ENCODE measurements at regions not wholly inside any gene's neighbourhood (a gene's known extent, or its start where the extent isn't known, plus 50 kb on each side); places are given as distances from the start of the nearest gene placed in this dataset.

GRCh38 chr12:34305176-34305575, 282.9 kb downstream of the ALG10 start:
- no peak for TF ChIP-seq CTCF (conservative IDR thresholded peaks at IDR 0.05 in 1 of 2, IDR thresholded peaks at IDR 0.05 in 1 of 2; ENCODE audit: low read depth in 1 of 2, low read length in 2 of 2)
- no peak for TF ChIP-seq EZH2 (IDR thresholded peaks at IDR 0.05; ENCODE audit: low read length, missing control alignments)

Measured in fibroblast of lung (primary cell).